Breast epithelium (tissue), 4 donors: ENCODE measurements at regions not wholly inside any gene's neighbourhood (a gene's known extent, or its start where the extent isn't known, plus 50 kb on each side); places are given as distances from the start of the nearest gene placed in this dataset.

ENCODE experiments used
- DNase-seq, 2 donors: peaks; one replicate each; pipeline ENCODE4 v3.0.0-alpha.2; 2019; ENCODE audit warnings: low spot score in 2 of 2
- H3K27ac ChIP-seq, 2 donors: fragments of 200-600 bp; sonication (generic) in 1 of 2; one replicate each; pipeline ENCODE4 v1.5.1; 2016 to 2019; ENCODE audit warnings: mild to moderate bottlenecking in 1 of 2
- H3K27me3 ChIP-seq, 2 donors: fragments of 200-600 bp; sonication (generic) in 1 of 2; one replicate each; pipeline versions ENCODE4 v1.5.1 to v1.6.0; 2017 to 2019; ENCODE audit warnings: control low read depth in 1 of 2, mild to moderate bottlenecking in 1 of 2
- H3K36me3 ChIP-seq: fragments of 200-600 bp; one replicate; pipeline ENCODE4 v1.5.1; 2019
- H3K4me1 ChIP-seq, 2 donors: fragments of 200-600 bp; sonication (generic); one replicate each; pipeline ENCODE4 v1.5.1; 2016 to 2019; ENCODE audit warnings: control low read depth in 1 of 2
- H3K4me3 ChIP-seq, 3 donors: fragments of 200-600 bp; sonication (generic); 1 replicate in 2 of 3; 2 replicates in 1 of 3; pipeline ENCODE4 v1.5.1; 2016 to 2019; ENCODE audit warnings: mild to moderate bottlenecking in 3 of 3, moderate library complexity in 2 of 3
- H3K9me3 ChIP-seq, 2 donors: fragments of 200-600 bp; sonication (generic) in 1 of 2; one replicate each; pipeline ENCODE4 v1.5.1; 2016 to 2019; ENCODE audit warnings: control low read depth in 1 of 2
- CTCF ChIP-seq, 3 donors: fragments of 450-650 bp; IDR thresholded peaks; one replicate each; pipeline ENCODE4 v1.5.1; 2016 to 2017; ENCODE audit warnings: antibody characterized with exemption in 3 of 3, mild to moderate bottlenecking in 3 of 3, moderate library complexity in 3 of 3
- POLR2A ChIP-seq: fragments of 450-650 bp; IDR thresholded peaks from one replicate; pipeline ENCODE4 v1.6.1; 2016; ENCODE audit warnings: antibody characterized with exemption, mild to moderate bottlenecking, moderate library complexity
- POLR2AphosphoS5 ChIP-seq, 3 donors: sonication (generic); formaldehyde crosslinking; IDR thresholded peaks; one replicate each; pipeline ENCODE4 v1.6.1; 2017; ENCODE audit warnings: antibody characterized with exemption in 3 of 3
- intact Hi-C: fragments of 100-400 bp; cut with DNase I; formaldehyde crosslinking; loops from one replicate; pipeline ENCODE4 v1.15.1; 2023; ENCODE audit warnings: low total_unique reads

DNA sequence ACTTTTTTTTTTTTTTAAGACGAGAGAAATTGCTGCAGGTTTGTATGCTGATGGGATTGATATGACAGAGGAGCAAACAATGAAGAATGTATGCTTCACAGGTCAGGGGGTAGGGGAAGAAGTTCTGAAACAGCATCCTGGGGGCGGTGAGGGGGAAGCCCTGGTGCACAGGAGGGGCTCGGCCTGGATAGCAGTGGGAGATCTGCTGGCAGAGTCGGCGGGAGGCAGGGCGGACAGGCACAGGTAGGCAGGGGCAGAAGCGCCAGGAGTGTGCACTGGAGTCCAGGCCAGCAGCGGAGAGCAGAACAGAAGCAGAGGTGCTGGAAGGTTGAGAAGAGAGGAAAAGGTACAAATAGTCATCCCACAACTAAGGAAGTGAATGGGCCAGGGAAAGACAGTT is 175.4 kb downstream of the SNX10 start:
- no peaks in the 10 kb centered on the region for H3K27me3 ChIP-seq
- H3K27ac ChIP-seq: no peak overlapping the region
- DNase-seq: no peak
- no peaks in the 10 kb centered on the region for H3K36me3 ChIP-seq
- H3K4me3 ChIP-seq: no peak overlapping the region
- no peaks in the 10 kb centered on the region for H3K4me1 ChIP-seq
- no peak for TF ChIP-seq CTCF (IDR thresholded peaks at IDR 0.05)
- no peaks in the 10 kb centered on the region for H3K9me3 ChIP-seq
- intact Hi-C loops: no loop called here

- Histone ChIP-seq H3K9me3 (no peaks in the 10 kb centered on the region), H3K36me3 (no peaks in the 10 kb centered on the region), H3K4me1 (no peaks in the 10 kb centered on the region), H3K4me3 (no peak overlapping the region), H3K27me3 (no peaks in the 10 kb centered on the region), H3K27ac (no peak overlapping the region)
- no peak for DNase-seq
- TF ChIP-seq POLR2AphosphoS5 (IDR thresholded peaks at IDR 0.05): no peak
- TF ChIP-seq CTCF (IDR thresholded peaks at IDR 0.05): no peak
- no peak for TF ChIP-seq POLR2A
- intact Hi-C loops: no loop called here
Observed at GRCh38 chr7:26467541-26467940, 175.9 kb downstream of the SNX10 start.

- TF ChIP-seq CTCF (IDR thresholded peaks at IDR 0.05): no peak
- no peak for TF ChIP-seq POLR2A
- TF ChIP-seq POLR2AphosphoS5 (IDR thresholded peaks at IDR 0.05): no peak
- no peaks in the 10 kb centered on the region for H3K4me1 ChIP-seq
- no peak overlapping the region for H3K4me3 ChIP-seq
- H3K27ac ChIP-seq: no peak overlapping the region
- no peak for DNase-seq
- H3K27me3 ChIP-seq: no peaks in the 10 kb centered on the region
- intact Hi-C loops: no loop called here
- no peaks in the 10 kb centered on the region for H3K36me3 ChIP-seq
- no peaks in the 10 kb centered on the region for H3K9me3 ChIP-seq
Observed at GRCh38 chr7:26468625-26469024, 177.0 kb downstream of the SNX10 start.

DNA sequence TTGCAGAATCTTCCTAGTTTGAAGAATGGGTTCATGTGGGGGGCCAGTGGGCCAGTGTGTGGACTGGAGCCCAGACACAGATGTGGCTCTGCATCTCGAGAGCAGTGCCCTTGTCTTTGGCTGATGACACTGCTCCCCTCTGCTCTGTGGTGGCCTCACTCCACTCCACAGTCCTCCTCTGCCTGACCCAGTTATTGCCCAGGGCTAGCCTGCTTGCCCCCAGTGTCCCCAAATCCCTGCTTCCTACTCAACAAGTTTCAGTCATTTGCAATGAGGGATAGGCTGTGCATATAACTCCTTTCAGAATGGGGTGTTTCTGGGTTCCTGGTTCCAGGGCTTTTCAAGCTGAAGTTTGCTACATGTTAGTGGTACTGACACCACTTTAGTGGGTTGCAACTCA is 177.5 kb downstream of the SNX10 start:
- Histone ChIP-seq H3K36me3 (no peaks in the 10 kb centered on the region), H3K27ac (no peak overlapping the region), H3K27me3 (no peaks in the 10 kb centered on the region), H3K9me3 (no peaks in the 10 kb centered on the region), H3K4me1 (no peaks in the 10 kb centered on the region), H3K4me3 (no peak overlapping the region)
- DNase-seq: no peak
- TF ChIP-seq POLR2A (no peak), POLR2AphosphoS5 (IDR thresholded peaks at IDR 0.05) (no peak), CTCF (IDR thresholded peaks at IDR 0.05) (no peak)
- intact Hi-C loops: no loop called here

DNA sequence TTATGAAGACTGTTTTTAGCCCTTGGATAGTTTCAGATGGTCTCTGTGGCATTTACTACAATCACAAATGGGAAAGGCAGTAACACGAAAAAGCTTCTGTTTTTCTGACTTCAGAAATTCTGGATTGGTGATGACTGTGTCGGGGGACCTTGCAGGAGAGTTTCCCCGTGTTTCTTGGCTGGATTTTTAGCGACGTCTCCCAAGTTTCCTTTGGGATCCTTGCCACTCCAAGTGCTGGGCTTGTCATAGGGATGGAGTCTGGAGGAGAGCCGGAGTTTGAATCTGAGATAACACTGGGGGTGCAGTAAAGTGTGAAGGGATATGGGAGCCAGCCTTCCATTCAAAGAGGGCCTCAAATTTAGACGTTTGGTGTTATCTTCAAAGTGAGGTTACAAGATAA is 179.0 kb downstream of the SNX10 start:
- H3K27ac ChIP-seq: no peak overlapping the region
- TF ChIP-seq CTCF (IDR thresholded peaks at IDR 0.05) (no peak), POLR2AphosphoS5 (IDR thresholded peaks at IDR 0.05) (no peak), POLR2A (no peak)
- H3K36me3 ChIP-seq: no peaks in the 10 kb centered on the region
- no peak overlapping the region for H3K4me3 ChIP-seq
- no peak for DNase-seq
- H3K4me1 ChIP-seq: no peaks in the 10 kb centered on the region
- intact Hi-C loops: no loop called here
- H3K27me3 ChIP-seq: no peaks in the 10 kb centered on the region
- H3K9me3 ChIP-seq: no peaks in the 10 kb centered on the region
